ENCODE measurements at regions not wholly inside any gene's neighbourhood (a gene's known extent, or its start where the extent isn't known, plus 50 kb on each side); places are given as distances from the start of the nearest gene placed in this dataset.

- no peak for DNase-seq
These were observed 208.6 kb upstream of the ANKH start for GRCh38 chr5:15080219-15080618.

- DNase-seq: no peak
These were observed 208.0 kb upstream of the ANKH start for GRCh38 chr5:15079566-15079965.

- DNase-seq: no peak
These were observed 203.1 kb upstream of the ANKH start for GRCh38 chr5:15074651-15075050.

GRCh38 chr5:15073453-15073852, 201.9 kb upstream of the ANKH start:
- no peak for DNase-seq

GRCh38 chr5:15070907-15071306, 199.3 kb upstream of the ANKH start:
- no peak for DNase-seq

GRCh38 chr5:15069407-15069905, 197.9 kb upstream of the ANKH start:
- DNase-seq: no peak

- no peak for DNase-seq
These were observed 193.5 kb upstream of the ANKH start for GRCh38 chr5:15065091-15065490.

GRCh38 chr5:15064396-15064795, 192.8 kb upstream of the ANKH start:
- DNase-seq: no peak

GRCh38 chr5:15056988-15057592, 185.5 kb upstream of the ANKH start:
- no peak for DNase-seq

- DNase-seq: no peak
These were observed 172.9 kb upstream of the ANKH start for GRCh38 chr5:15044521-15044920.

GRCh38 chr5:15037247-15037908, 165.8 kb upstream of the ANKH start:
- no peak for DNase-seq

- DNase-seq: no peak
These were observed 162.8 kb upstream of the ANKH start for GRCh38 chr5:15034379-15034778.

GRCh38 chr5:15031180-15031579, 159.6 kb upstream of the ANKH start:
- no peak for DNase-seq

- no peak for DNase-seq
These were observed 156.2 kb upstream of the ANKH start for GRCh38 chr5:15027764-15028163.

GRCh38 chr5:15026944-15027343, 155.4 kb upstream of the ANKH start:
- DNase-seq: no peak

- no peak for DNase-seq
These were observed 154.7 kb upstream of the ANKH start for GRCh38 chr5:15026011-15026893.

GRCh38 chr5:15023846-15024245, 152.3 kb upstream of the ANKH start:
- DNase-seq: no peak

GRCh38 chr5:15023266-15023665, 151.7 kb upstream of the ANKH start:
- no peak for DNase-seq

- no peak for DNase-seq
These were observed 149.9 kb upstream of the ANKH start for GRCh38 chr5:15021266-15022046.

- DNase-seq: no peak
These were observed 149.2 kb upstream of the ANKH start for GRCh38 chr5:15020736-15021135.

GRCh38 chr5:15014809-15015208, 143.2 kb upstream of the ANKH start:
- DNase-seq: no peak

- no peak for DNase-seq
These were observed 142.3 kb upstream of the ANKH start for GRCh38 chr5:15013654-15014463.
